HFF-Myc (cell line): ENCODE measurements at regions not wholly inside any gene's neighbourhood (a gene's known extent, or its start where the extent isn't known, plus 50 kb on each side); places are given as distances from the start of the nearest gene placed in this dataset.
A peak's percentile ranks its signal among the peaks of the same experiment; 100 is the strongest.

Experiments
- DNase-seq: peaks from one replicate; pipeline ENCODE4 v3.0.0-alpha.2; 2011; ENCODE audit warnings: low read depth; ENCODE audit errors: extremely low read depth
- H3K4me3 ChIP-seq: replicated peaks from 2 replicates; pipeline ENCODE4 v1.5.1; 2011; ENCODE audit warnings: low read depth, mild to moderate bottlenecking, control low read depth, low read length
- CTCF ChIP-seq: IDR thresholded peaks from 2 replicates; pipeline ENCODE4 v1.5.1; 2012; ENCODE audit warnings: mild to moderate bottlenecking, low read depth, low read length, control low read depth; ENCODE audit errors: missing control alignments

- TF ChIP-seq CTCF, result no peak
- DNase-seq, result no peak
- H3K4me3 ChIP-seq, result no peak overlapping the region
Observed at GRCh38 chr6:4287372-4287771, 152.0 kb upstream of the ECI2 start.

GRCh38 chr6:4282926-4283325, 147.6 kb upstream of the ECI2 start:
- no peak for TF ChIP-seq CTCF
- no peak for DNase-seq
- H3K4me3 ChIP-seq, result no peak overlapping the region

- peak overlapping the region; percentile 14 for H3K4me3 ChIP-seq
- no peak for DNase-seq
- peak; percentile 16 for TF ChIP-seq CTCF
Observed at GRCh38 chr6:4281341-4282293, 146.2 kb upstream of the ECI2 start.

- H3K4me3 ChIP-seq, result no peak overlapping the region
- TF ChIP-seq CTCF, result no peak
- peak; percentile 54 for DNase-seq
Observed at GRCh38 chr6:4280707-4281106, 145.3 kb upstream of the ECI2 start.

- no peak for DNase-seq
- no peak for TF ChIP-seq CTCF
- H3K4me3 ChIP-seq, result no peak overlapping the region
Observed at GRCh38 chr6:4280031-4280430, 144.7 kb upstream of the ECI2 start.

GRCh38 chr6:4274382-4275082, 139.2 kb upstream of the ECI2 start:
- no peak for TF ChIP-seq CTCF
- DNase-seq, result no peak
- H3K4me3 ChIP-seq, result no peak overlapping the region
